IMR-90 (cell line): ENCODE measurements at regions not wholly inside any gene's neighbourhood (a gene's known extent, or its start where the extent isn't known, plus 50 kb on each side); places are given as distances from the start of the nearest gene placed in this dataset.

Experiments used
- ATAC-seq: fragments of 200-7000 bp; cut with Tn5 transposase; 2 replicates; pipeline ENCODE4 v1.9.1; 2020; ENCODE audit warnings: low read depth, mild to moderate bottlenecking, moderate library complexity
- BruUV-seq: library from RNA; stranded (reverse); fragments of 400-500 nt; replicated peaks from 2 replicates; lab custom pipeline; 2021; lab: Mats Ljungman, UMichigan
- CTCF ChIA-PET: fragments of 300-600 bp; formaldehyde crosslinking; extraction: SDS; loops from one replicate; lab custom pipeline; 2021; ENCODE audit warnings: antibody characterized with exemption; lab: Yijun Ruan, JAX
- POLR2A ChIA-PET: fragments of 300-600 bp; sonication (Branson Sonifier 250); formaldehyde crosslinking; loops from one replicate; lab custom pipeline; 2022; ENCODE audit warnings: antibody characterized with exemption; ENCODE audit not compliant: unreplicated experiment; lab: Charles Lee
- DNase-seq: peaks from one replicate; pipeline ENCODE4 v3.0.0; 2013
- H2AFZ ChIP-seq: replicated peaks from 2 replicates; pipeline ENCODE3; 2013; ENCODE audit warnings: low read length, mild to moderate bottlenecking; ENCODE audit not compliant: poor library complexity
- H2AK5ac ChIP-seq: 2 replicates; pipeline ENCODE4 v1.6.1; 2013; ENCODE audit warnings: low read depth, low read length, inconsistent platforms
- H2AK9ac ChIP-seq: replicated peaks from 2 replicates; pipeline ENCODE3; 2013; ENCODE audit warnings: mild to moderate bottlenecking, low read depth, low read length, moderate library complexity; ENCODE audit not compliant: poor library complexity
- H2BK120ac ChIP-seq: 2 replicates; pipeline ENCODE4 v1.6.1; 2013; ENCODE audit warnings: low read depth, low read length, inconsistent platforms
- H2BK15ac ChIP-seq: 3 replicates; pipeline ENCODE4 v1.6.1; 2013; ENCODE audit warnings: low read depth, low read length, inconsistent platforms
- H2BK20ac ChIP-seq: 2 replicates; pipeline ENCODE4 v1.6.1; 2013; ENCODE audit warnings: low read depth, mild to moderate bottlenecking, inconsistent platforms, low read length, moderate library complexity
- H2BK5ac ChIP-seq: 2 replicates; pipeline ENCODE4 v1.6.1; 2013; ENCODE audit warnings: mild to moderate bottlenecking, low read depth, low read length, inconsistent platforms; ENCODE audit not compliant: poor library complexity, severe bottlenecking
- H3K14ac ChIP-seq: replicated peaks from 2 replicates; pipeline ENCODE4 v1.6.1; 2013; ENCODE audit warnings: low read depth, low read length, inconsistent platforms
- H3K18ac ChIP-seq: 2 replicates; pipeline ENCODE4 v1.6.1; 2013; ENCODE audit warnings: low read depth, low read length, control low read depth
- H3K23ac ChIP-seq: 2 replicates; pipeline ENCODE4 v1.6.1; 2013; ENCODE audit warnings: low read depth, low read length, inconsistent platforms
- H3K27ac ChIP-seq: 2 replicates; pipeline ENCODE4 v1.5.1; 2013; ENCODE audit warnings: mild to moderate bottlenecking, control low read depth, low read length; ENCODE audit not compliant: insufficient read depth
- H3K27me3 ChIP-seq: 2 replicates; pipeline ENCODE4 v1.6.1; 2013; ENCODE audit warnings: low read length; ENCODE audit not compliant: control insufficient read depth, insufficient read depth
- H3K36me3 ChIP-seq: 2 replicates; pipeline ENCODE4 v1.6.1; 2013; ENCODE audit warnings: low read length, mixed read lengths; ENCODE audit not compliant: control insufficient read depth, insufficient read depth
- H3K4ac ChIP-seq: 2 replicates; pipeline ENCODE4 v1.6.1; 2013; ENCODE audit warnings: low read depth, low read length, inconsistent platforms
- H3K4me1 ChIP-seq: 2 replicates; pipeline ENCODE4 v1.6.1; 2013; ENCODE audit warnings: low read length, mixed read lengths; ENCODE audit not compliant: control insufficient read depth, insufficient read depth
- H3K4me2 ChIP-seq: 2 replicates; pipeline ENCODE4 v1.6.1; 2013; ENCODE audit warnings: low read depth, mild to moderate bottlenecking, control low read depth, low read length, moderate library complexity
- H3K4me3 ChIP-seq: 2 replicates; pipeline ENCODE4 v1.5.1; 2013; ENCODE audit warnings: low read depth, mild to moderate bottlenecking, control low read depth, low read length, moderate library complexity; ENCODE audit not compliant: insufficient read depth
- H3K56ac ChIP-seq: 2 replicates; pipeline ENCODE4 v1.6.1; 2013; ENCODE audit warnings: low read length, inconsistent platforms; ENCODE audit not compliant: insufficient read depth; ENCODE audit errors: extremely low read depth
- H3K79me1 ChIP-seq, 2 experiments: 2 replicates each; pipeline ENCODE4 v1.6.1; 2013; ENCODE audit warnings: low read length in 2 of 2, inconsistent platforms in 1 of 2, low read depth in 1 of 2
- H3K9ac ChIP-seq: 2 replicates; pipeline ENCODE4 v1.6.1; 2013; ENCODE audit warnings: low read depth, low read length, control low read depth
- H3K9me1 ChIP-seq: 2 replicates; pipeline ENCODE4 v1.6.1; 2013; ENCODE audit warnings: low read length, inconsistent platforms; ENCODE audit not compliant: insufficient read depth
- H3K9me3 ChIP-seq: 2 replicates; pipeline ENCODE4 v1.6.1; 2013; ENCODE audit warnings: low read length; ENCODE audit not compliant: control insufficient read depth, insufficient read depth
- H4K20me1 ChIP-seq: 2 replicates; pipeline ENCODE4 v1.6.1; 2013; ENCODE audit warnings: low read length, inconsistent platforms; ENCODE audit not compliant: insufficient read depth
- H4K5ac ChIP-seq: 2 replicates; pipeline ENCODE4 v1.6.1; 2013; ENCODE audit warnings: mild to moderate bottlenecking, low read depth, low read length, control low read depth
- H4K8ac ChIP-seq, 2 experiments: 2 replicates each; pipeline ENCODE4 v1.6.1; 2013; ENCODE audit warnings: low read depth in 2 of 2, low read length in 2 of 2, control low read depth in 1 of 2, inconsistent platforms in 1 of 2
- H4K91ac ChIP-seq: 2 replicates; pipeline ENCODE4 v1.6.1; 2013; ENCODE audit warnings: low read depth, low read length, inconsistent platforms; ENCODE audit not compliant: insufficient read depth
- CEBPB ChIP-seq: IDR thresholded peaks from 2 replicates; pipeline ENCODE4 v1.6.1; 2012; ENCODE audit warnings: low read depth, low read length, improper control_type of control experiment
- CHD1 ChIP-seq: IDR thresholded peaks from 2 replicates; pipeline ENCODE4 v1.6.1; 2012; ENCODE audit warnings: low read depth, low read length, improper control_type of control experiment
- CTCF ChIP-seq: conservative IDR thresholded peaks from 2 replicates; pipeline ENCODE4 v1.5.1; 2012; ENCODE audit warnings: mild to moderate bottlenecking, low read depth, low read length, improper control_type of control experiment
- FOS ChIP-seq: fragments of 150-350 bp; IDR thresholded peaks from 2 replicates; pipeline ENCODE4 v1.6.1; 2016; ENCODE audit warnings: low read depth, low read length
- MAFK ChIP-seq: IDR thresholded peaks from 2 replicates; pipeline ENCODE4 v1.6.1; 2012; ENCODE audit warnings: low read depth, low read length, improper control_type of control experiment
- MAZ ChIP-seq: IDR thresholded peaks from 2 replicates; pipeline ENCODE4 v1.6.1; 2012; ENCODE audit warnings: low read depth, mild to moderate bottlenecking, low read length, improper control_type of control experiment, moderate library complexity, borderline replicate concordance
- MXI1 ChIP-seq: IDR thresholded peaks from 2 replicates; pipeline ENCODE4 v1.6.1; 2012; ENCODE audit warnings: low read depth, mild to moderate bottlenecking, low read length, moderate library complexity, borderline replicate concordance
- NFE2L2 ChIP-seq: fragments of 150-350 bp; IDR thresholded peaks from 2 replicates; pipeline ENCODE4 v1.6.1; 2016; ENCODE audit warnings: low read depth, mild to moderate bottlenecking, low read length
- POLR2A ChIP-seq: IDR thresholded peaks from 2 replicates; pipeline ENCODE4 v1.6.1; 2012; ENCODE audit warnings: mild to moderate bottlenecking, low read depth, low read length
- RAD21 ChIP-seq: IDR thresholded peaks from 2 replicates; pipeline ENCODE4 v1.6.1; 2012; ENCODE audit warnings: low read length, improper control_type of control experiment
- RCOR1 ChIP-seq: IDR thresholded peaks from 2 replicates; pipeline ENCODE4 v1.6.1; 2012; ENCODE audit warnings: mild to moderate bottlenecking, low read length, improper control_type of control experiment; ENCODE audit not compliant: insufficient replicate concordance
- RFX5 ChIP-seq: IDR thresholded peaks from 2 replicates; pipeline ENCODE4 v1.8.0; 2012; ENCODE audit warnings: low read depth, mild to moderate bottlenecking, low read length, moderate library complexity
- SMC3 ChIP-seq: fragments of 150-350 bp; IDR thresholded peaks from 2 replicates; pipeline ENCODE4 v1.6.1; 2016; ENCODE audit warnings: low read depth, mild to moderate bottlenecking, antibody characterized with exemption, low read length, moderate library complexity
- WGBS, 2 experiments: methylation state at CpG; one replicate each; pipeline versions ENCODE4 v1.1.5 to v1.1.7; 2013; ENCODE audit warnings: missing lambda C conversion rate in 2 of 2; ENCODE audit not compliant: insufficient read length in 1 of 2; ENCODE audit errors: extremely low coverage in 2 of 2; 5-methylcytosine and 5-hydroxymethylcytosine counted together
- dilution Hi-C: fragments of 300-500 bp; cut with HindIII; formaldehyde crosslinking; loops from one replicate; pipeline ENCODE4 v1.14.3; 2018; ENCODE audit warnings: low sequenced_read_pairs; ENCODE audit not compliant: unreplicated experiment
- in situ Hi-C: fragments of 300-500 bp; cut with MboI; formaldehyde crosslinking; loops from 3 replicates; pipeline ENCODE4 v1.14.3; 2019; ENCODE audit warnings: low sequenced_read_pairs, inconsistent platforms, mixed read lengths
- intact Hi-C: fragments of 100-400 bp; cut with micrococcal nuclease; formaldehyde crosslinking; loops from 2 replicates; pipeline ENCODE4 v1.10.0; 2022

- POLR2A ChIA-PET, result no interaction called here
- in situ Hi-C loops, result no loop called here
- TF ChIP-seq MXI1, result no peak
- TF ChIP-seq SMC3, result no peak
- TF ChIP-seq POLR2A, result no peak
- no peak for TF ChIP-seq CEBPB
- no peak for TF ChIP-seq FOS
- no peak for TF ChIP-seq RCOR1
- no peak for TF ChIP-seq RAD21
- no peak for TF ChIP-seq RFX5
- TF ChIP-seq MAFK, result no peak
- no peak for TF ChIP-seq NFE2L2
- no peak for TF ChIP-seq MAZ
- no peak for TF ChIP-seq CHD1
- TF ChIP-seq CTCF, result no peak
These were observed 408.5 kb upstream of the DCN start for GRCh38 chr12:91590966-91591638.

More at GRCh38 chr12:91590966-91591638, 408.5 kb upstream of the DCN start:
- no peak for ATAC-seq
- Histone ChIP-seq H3K18ac (no peak overlapping the region), H3K9me3 (no peaks in the 10 kb centered on the region), H3K4me1 (no peaks in the 10 kb centered on the region), H4K20me1 (no peaks in the 10 kb centered on the region), H2BK120ac (no peak overlapping the region), H3K36me3 (no peaks in the 10 kb centered on the region), H3K79me1 (no peaks in the 10 kb centered on the region), H4K5ac (no peak overlapping the region), H2AK9ac (no peak overlapping the region), H2BK5ac (no peak overlapping the region), H3K4ac (no peak overlapping the region), H3K23ac (no peak overlapping the region), H3K27me3 (no peaks in the 10 kb centered on the region), H3K4me2 (no peak overlapping the region), H3K56ac (no peak overlapping the region), H3K9me1 (no peaks in the 10 kb centered on the region), H3K14ac (no peak overlapping the region), H4K8ac (no peak overlapping the region), H2AFZ (no peak overlapping the region), H3K9ac (no peak overlapping the region), H4K91ac (no peak overlapping the region), H3K4me3 (no peak overlapping the region), H2BK15ac (no peak overlapping the region), H2AK5ac (no peak overlapping the region), H3K27ac (no peak overlapping the region), H2BK20ac (no peak overlapping the region)
- intact Hi-C loops, result no loop called here
- whole genome bisulfite sequencing, 2 experiments, result no CpG with 5 or more reads among the region's 1 CpG
- CTCF ChIA-PET, result interaction anchor here (0.9 to 1.0 kb wide), 2 partner anchors 13 to 911 kb away, joined by 3 read pairs; no protein-coding TSS in a partner anchor
- dilution Hi-C loops, result no loop called here
- no TSS peak for BruUV-seq
- DNase-seq, result no peak
